AG09309 (cell line): ENCODE measurements at regions not wholly inside any gene's neighbourhood (a gene's known extent, or its start where the extent isn't known, plus 50 kb on each side); places are given as distances from the start of the nearest gene placed in this dataset.
"Not testable (repeated sequence)": the region's sequence is repeated elsewhere in the genome, so short reads cannot be mapped to it uniquely, and the experiment has no call there.

ENCODE experiments used
- DNase-seq: peaks from one replicate; pipeline ENCODE4 v3.0.0-alpha.2; 2010; ENCODE audit warnings: low read depth
- H3K4me3 ChIP-seq: 2 replicates; pipeline ENCODE4 v1.5.1; 2011; ENCODE audit warnings: mild to moderate bottlenecking, low read depth, low read length, moderate library complexity; ENCODE audit not compliant: control insufficient read depth
- TF ChIP-seq, protein P1 (sequence below): IDR thresholded peaks from 2 replicates; pipeline ENCODE4 v1.5.1; 2011; ENCODE audit warnings: mild to moderate bottlenecking, low read depth, low read length, inconsistent platforms; ENCODE audit not compliant: insufficient read depth, control insufficient read depth; ENCODE audit errors: missing control alignments

DNA sequence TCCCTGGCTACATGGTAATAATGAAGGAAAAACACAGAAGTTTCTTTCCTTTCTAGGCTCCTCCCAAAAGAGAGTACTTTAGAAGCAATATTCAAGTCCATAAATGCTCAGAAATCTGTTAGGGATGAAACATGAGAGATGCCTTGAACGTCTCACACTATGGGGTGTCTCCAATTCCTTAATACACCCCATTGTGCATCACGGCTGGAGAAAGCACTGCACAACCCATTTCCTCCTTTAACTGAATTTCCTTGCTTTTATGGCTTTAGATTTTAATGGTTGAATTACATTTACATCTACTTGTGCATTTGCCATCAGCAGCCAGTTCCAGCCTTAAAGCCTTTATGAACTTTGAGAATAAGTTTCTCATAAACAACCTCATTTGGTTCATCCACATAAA lies 498.9 kb upstream of the PTBP2 start:
- TF ChIP-seq, protein P1, sequence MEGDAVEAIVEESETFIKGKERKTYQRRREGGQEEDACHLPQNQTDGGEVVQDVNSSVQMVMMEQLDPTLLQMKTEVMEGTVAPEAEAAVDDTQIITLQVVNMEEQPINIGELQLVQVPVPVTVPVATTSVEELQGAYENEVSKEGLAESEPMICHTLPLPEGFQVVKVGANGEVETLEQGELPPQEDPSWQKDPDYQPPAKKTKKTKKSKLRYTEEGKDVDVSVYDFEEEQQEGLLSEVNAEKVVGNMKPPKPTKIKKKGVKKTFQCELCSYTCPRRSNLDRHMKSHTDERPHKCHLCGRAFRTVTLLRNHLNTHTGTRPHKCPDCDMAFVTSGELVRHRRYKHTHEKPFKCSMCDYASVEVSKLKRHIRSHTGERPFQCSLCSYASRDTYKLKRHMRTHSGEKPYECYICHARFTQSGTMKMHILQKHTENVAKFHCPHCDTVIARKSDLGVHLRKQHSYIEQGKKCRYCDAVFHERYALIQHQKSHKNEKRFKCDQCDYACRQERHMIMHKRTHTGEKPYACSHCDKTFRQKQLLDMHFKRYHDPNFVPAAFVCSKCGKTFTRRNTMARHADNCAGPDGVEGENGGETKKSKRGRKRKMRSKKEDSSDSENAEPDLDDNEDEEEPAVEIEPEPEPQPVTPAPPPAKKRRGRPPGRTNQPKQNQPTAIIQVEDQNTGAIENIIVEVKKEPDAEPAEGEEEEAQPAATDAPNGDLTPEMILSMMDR: no peak
- no peak for DNase-seq
- H3K4me3 ChIP-seq: no peak overlapping the region

- H3K4me3 ChIP-seq, DNase-seq: not testable (repeated sequence)
These were observed 497.4 kb upstream of the PTBP2 start for GRCh38 chr1:96224229-96224628.

GRCh38 chr1:96233422-96233821 lies 488.2 kb upstream of the PTBP2 start:
- H3K4me3 ChIP-seq: no peak overlapping the region
- TF ChIP-seq, protein P1: no peak
- no peak for DNase-seq

DNA sequence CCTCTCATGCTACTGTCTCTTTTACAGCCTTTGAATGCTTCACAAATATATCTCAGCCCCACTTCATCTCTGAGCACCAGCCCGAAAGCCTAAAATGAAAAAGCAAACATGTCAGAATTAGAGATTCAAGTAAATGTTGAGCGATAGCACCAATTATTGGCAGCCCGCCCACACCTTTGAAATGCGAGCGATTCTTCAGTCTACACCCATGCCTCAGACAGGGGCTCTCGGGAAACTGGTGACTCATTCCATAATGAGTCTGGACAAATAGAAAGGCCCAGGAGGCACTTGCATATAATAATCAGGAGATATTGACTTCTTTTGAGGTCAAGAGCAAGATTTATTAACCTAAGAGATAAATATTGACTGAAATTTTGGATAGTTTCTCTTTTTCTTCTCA lies 487.3 kb upstream of the PTBP2 start:
- DNase-seq: no peak
- TF ChIP-seq, protein P1: no peak

DNA sequence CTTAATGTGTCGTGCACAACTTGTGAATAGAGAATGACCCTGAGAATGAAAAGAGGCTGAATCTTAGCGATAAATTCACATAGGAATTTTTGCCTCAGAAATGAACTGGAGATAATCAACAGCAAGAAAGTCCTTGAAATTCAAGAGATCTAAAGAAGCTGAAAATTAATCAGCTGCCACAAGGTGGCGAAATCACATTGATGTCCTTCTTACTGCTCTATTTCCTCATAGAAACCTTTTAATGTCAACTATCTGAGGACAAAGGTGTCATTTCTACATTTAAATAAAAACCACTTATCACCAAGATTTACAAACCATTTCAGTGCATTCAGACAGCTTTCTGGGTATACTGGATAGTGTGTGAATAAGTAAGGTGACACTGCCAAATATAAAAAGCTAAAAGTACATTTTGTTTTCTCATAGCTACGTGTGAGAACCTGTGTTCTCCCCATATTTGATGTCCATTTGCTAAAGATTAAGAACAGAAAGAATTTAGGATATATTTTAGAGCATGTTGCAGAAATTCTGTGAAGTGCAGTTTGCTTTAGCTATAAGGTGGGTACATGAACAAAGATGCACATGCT lies 485.3 kb upstream of the PTBP2 start:
- no peak for DNase-seq
- TF ChIP-seq, protein P1: peak; percentile 56
- no peak overlapping the region for H3K4me3 ChIP-seq

More for the DNA sequence above, 487.3 kb upstream of the PTBP2 start:
- no peak overlapping the region for H3K4me3 ChIP-seq

GRCh38 chr1:96238426-96238825 lies 483.2 kb upstream of the PTBP2 start:
- no peak for DNase-seq
- TF ChIP-seq, protein P1: no peak

DNA sequence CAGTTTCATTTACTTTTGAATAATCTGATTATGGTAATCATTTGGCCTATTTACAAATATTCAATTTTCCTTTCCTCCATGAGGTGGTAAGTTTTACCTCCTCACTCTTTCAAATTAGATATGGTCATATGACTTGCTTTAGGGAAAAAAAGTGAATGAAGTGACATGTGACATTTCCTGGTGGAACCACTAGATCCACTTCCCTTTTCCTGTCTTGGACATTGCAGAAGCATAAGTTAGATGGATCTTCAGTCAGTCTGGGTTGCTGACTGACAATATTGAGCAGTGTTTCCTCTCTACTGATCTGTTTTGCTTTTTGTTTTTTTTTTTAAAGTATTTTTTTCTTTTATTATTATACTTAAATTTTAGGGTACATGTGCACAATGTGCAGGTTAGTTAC lies 481.1 kb upstream of the PTBP2 start:
- no peak for DNase-seq
- TF ChIP-seq, protein P1: no peak
- H3K4me3 ChIP-seq: no peak overlapping the region

More at GRCh38 chr1:96238426-96238825, 483.2 kb upstream of the PTBP2 start:
- no peak overlapping the region for H3K4me3 ChIP-seq
